H9 (cell line): ENCODE measurements at regions not wholly inside any gene's neighbourhood (a gene's known extent, or its start where the extent isn't known, plus 50 kb on each side); places are given as distances from the start of the nearest gene placed in this dataset.

ENCODE experiments used
- DNase-seq: peaks from one replicate; pipeline ENCODE4 v3.0.0-alpha.2; 2017
- H2AFZ ChIP-seq: one replicate; pipeline ENCODE4 v1.6.1; 2013; ENCODE audit warnings: mild to moderate bottlenecking, low read length, control low read depth, moderate library complexity
- H2AK5ac ChIP-seq: 2 replicates; pipeline ENCODE4 v1.6.1; 2013; ENCODE audit warnings: low read length, control low read depth, mixed read lengths; ENCODE audit not compliant: insufficient read length
- H2BK120ac ChIP-seq: one replicate; pipeline ENCODE4 v1.6.1; 2013; ENCODE audit warnings: low read depth, mild to moderate bottlenecking, low read length, control low read depth, inconsistent platforms; ENCODE audit not compliant: poor library complexity, severe bottlenecking
- H2BK12ac ChIP-seq: 2 replicates; pipeline ENCODE4 v1.6.1; 2013; ENCODE audit warnings: low read length, control low read depth, mixed read lengths, low read depth; ENCODE audit not compliant: insufficient read length
- H2BK15ac ChIP-seq: 2 replicates; pipeline ENCODE4 v1.6.1; 2013; ENCODE audit warnings: low read depth, low read length, control low read depth
- H2BK20ac ChIP-seq: one replicate; pipeline ENCODE4 v1.6.1; 2013; ENCODE audit warnings: low read depth, mild to moderate bottlenecking, low read length, control low read depth, inconsistent platforms; ENCODE audit not compliant: poor library complexity, severe bottlenecking
- H2BK5ac ChIP-seq: 2 replicates; pipeline ENCODE4 v1.6.1; 2013; ENCODE audit warnings: low read length, control low read depth, mixed read lengths; ENCODE audit not compliant: insufficient read length
- H3K14ac ChIP-seq: 2 replicates; pipeline ENCODE4 v1.6.1; 2013; ENCODE audit warnings: low read length, control low read depth; ENCODE audit not compliant: insufficient read depth
- H3K18ac ChIP-seq: 2 replicates; pipeline ENCODE4 v1.6.1; 2013; ENCODE audit warnings: low read depth, mild to moderate bottlenecking, mixed read lengths, low read length, control low read depth; ENCODE audit not compliant: insufficient read length
- H3K23ac ChIP-seq: 2 replicates; pipeline ENCODE4 v1.6.1; 2013; ENCODE audit warnings: low read length, control low read depth, mixed read lengths, low read depth; ENCODE audit not compliant: insufficient read length
- H3K23me2 ChIP-seq: 2 replicates; pipeline ENCODE4 v1.6.1; 2013; ENCODE audit warnings: low read depth, mild to moderate bottlenecking, mixed read lengths, low read length, control low read depth; ENCODE audit not compliant: insufficient read length, poor library complexity, severe bottlenecking
- H3K27ac ChIP-seq: 2 replicates; pipeline ENCODE4 v1.5.1; 2013; ENCODE audit warnings: low read length, control low read depth, mixed read lengths, low read depth; ENCODE audit not compliant: insufficient read length
- H3K27me3 ChIP-seq: 2 replicates; pipeline ENCODE4 v1.6.1; 2013; ENCODE audit warnings: low read length, control low read depth, inconsistent platforms; ENCODE audit not compliant: insufficient read depth
- H3K4ac ChIP-seq: 2 replicates; pipeline ENCODE4 v1.6.1; 2013; ENCODE audit warnings: low read depth, mild to moderate bottlenecking, control low read depth, inconsistent platforms, low read length, moderate library complexity
- H3K4me1 ChIP-seq: 2 replicates; pipeline ENCODE4 v1.6.1; 2013; ENCODE audit warnings: low read length, control low read depth, inconsistent platforms; ENCODE audit not compliant: insufficient read depth
- H3K4me2 ChIP-seq: 2 replicates; pipeline ENCODE4 v1.6.1; 2013; ENCODE audit warnings: low read length, control low read depth, mixed read lengths; ENCODE audit not compliant: insufficient read length, insufficient read depth
- H3K56ac ChIP-seq: 2 replicates; pipeline ENCODE4 v1.6.1; 2013; ENCODE audit warnings: low read depth, mild to moderate bottlenecking, mixed read lengths, low read length, control low read depth; ENCODE audit not compliant: insufficient read length
- H3K79me1 ChIP-seq: 2 replicates; pipeline ENCODE4 v1.6.1; 2013; ENCODE audit warnings: low read depth, mild to moderate bottlenecking, moderate library complexity, low read length, control low read depth, inconsistent platforms; ENCODE audit not compliant: insufficient read depth, poor library complexity, severe bottlenecking
- H3K79me2 ChIP-seq: 2 replicates; pipeline ENCODE4 v1.6.1; 2013; ENCODE audit warnings: low read length, control low read depth, inconsistent platforms; ENCODE audit not compliant: insufficient read depth
- H3K9ac ChIP-seq: 2 replicates; pipeline ENCODE4 v1.6.1; 2013; ENCODE audit warnings: low read length, control low read depth, mixed read lengths; ENCODE audit not compliant: insufficient read length; ENCODE audit errors: extremely low read depth
- H3K9me3 ChIP-seq: one replicate; pipeline ENCODE4 v1.6.1; 2013; ENCODE audit warnings: low read depth, low read length, inconsistent platforms; ENCODE audit not compliant: control insufficient read depth
- H3T11ph ChIP-seq: one replicate; pipeline ENCODE4 v1.6.1; 2013; ENCODE audit warnings: mild to moderate bottlenecking, low read length, control low read depth, inconsistent platforms
- H4K20me1 ChIP-seq: one replicate; pipeline ENCODE4 v1.6.1; 2013; ENCODE audit not compliant: control insufficient read depth, insufficient read length, insufficient read depth
- H4K5ac ChIP-seq: 2 replicates; pipeline ENCODE4 v1.6.1; 2013; ENCODE audit warnings: low read depth, mild to moderate bottlenecking, mixed read lengths, low read length, control low read depth; ENCODE audit not compliant: insufficient read length
- H4K8ac ChIP-seq: replicated peaks from 2 replicates; pipeline ENCODE4 v1.6.1; 2013; ENCODE audit warnings: low read length, control low read depth, mixed read lengths, low read depth; ENCODE audit not compliant: insufficient read length
- H4K91ac ChIP-seq: 2 replicates; pipeline ENCODE4 v1.6.1; 2013; ENCODE audit warnings: low read depth, mild to moderate bottlenecking, moderate library complexity, mixed read lengths, low read length, control low read depth; ENCODE audit not compliant: insufficient read length
- H3K27ac Mint-ChIP-seq, 3 experiments: 2 replicates in 2 of 3; 3 replicates in 1 of 3; pipeline ENCODE4 v1.8.0; 2020 to 2021; ENCODE audit warnings: mixed read lengths in 3 of 3, mild to moderate bottlenecking in 1 of 3, moderate library complexity in 1 of 3
- H3K27me3 Mint-ChIP-seq: 2 replicates; pipeline ENCODE4 v1.8.0; 2021; ENCODE audit warnings: low read depth, mild to moderate bottlenecking, moderate library complexity, mixed read lengths
- H3K36me3 Mint-ChIP-seq, 3 experiments: 2 replicates in 2 of 3; 3 replicates in 1 of 3; pipeline ENCODE4 v1.8.0; 2020 to 2021; ENCODE audit warnings: low read depth in 3 of 3, mixed read lengths in 3 of 3; ENCODE audit not compliant: insufficient read depth in 1 of 3
- H3K4me1 Mint-ChIP-seq, 2 experiments: 2 replicates each; pipeline ENCODE4 v1.8.0; 2020; ENCODE audit warnings: mixed read lengths in 2 of 2
- H3K4me3 Mint-ChIP-seq, 2 experiments: 2 replicates in 1 of 2; 3 replicates in 1 of 2; pipeline ENCODE4 v1.8.0; 2020 to 2021; ENCODE audit warnings: mild to moderate bottlenecking in 2 of 2, mixed read lengths in 2 of 2, moderate library complexity in 1 of 2
- H3K9me3 Mint-ChIP-seq, 2 experiments: 2 replicates in 1 of 2; 3 replicates in 1 of 2; pipeline ENCODE4 v1.8.0; 2020; ENCODE audit warnings: mild to moderate bottlenecking in 2 of 2, mixed read lengths in 2 of 2, moderate library complexity in 1 of 2
- WGBS: extraction: QIAGEN DNeasy Blood & Tissue Kit; methylation state at CpG from one replicate; pipeline ENCODE4 v1.1.7; 2013; ENCODE audit warnings: missing lambda C conversion rate, low lambda C conversion rate, mixed read lengths; ENCODE audit not compliant: insufficient read length; ENCODE audit errors: extremely low coverage; 5-methylcytosine and 5-hydroxymethylcytosine counted together
- TF ChIP-seq, protein P1 (sequence below): fragments of 200-600 bp; sonication (generic); conservative IDR thresholded peaks from 3 replicates; pipeline ENCODE4 v1.8.0; 2021; ENCODE audit warnings: antibody characterized with exemption, mild to moderate bottlenecking

DNA sequence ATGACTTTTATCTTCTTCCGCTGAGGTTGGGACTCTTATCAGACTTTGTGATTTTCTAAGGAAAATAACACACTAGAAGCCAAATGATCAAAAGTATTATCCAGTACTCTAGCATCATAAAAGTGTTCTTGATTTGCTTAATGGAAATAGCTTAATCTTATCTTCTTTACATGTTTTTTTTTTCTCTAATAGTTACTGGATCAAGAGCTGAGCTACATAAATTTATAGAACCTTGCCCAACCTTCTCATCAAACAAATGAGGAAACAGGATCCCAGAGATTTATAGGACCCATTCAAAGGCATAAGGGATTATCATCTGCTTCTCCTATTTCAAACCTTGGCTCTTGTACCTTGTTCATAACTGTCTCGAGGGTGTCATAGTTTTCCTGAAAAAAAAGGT lies 68.3 kb upstream of the WDR17 start:
- Mint-ChIP-seq H3K9me3 (no peaks in the 10 kb centered on the region), H3K27ac (no peak overlapping the region), H3K4me1 (peaks cover 33 to 37% of the 10 kb centered on the region in 2 experiments), H3K4me3 (no peak overlapping the region), H3K36me3 (no peaks in the 10 kb centered on the region), H3K27me3 (peaks cover 20% of the 10 kb centered on the region)
- TF ChIP-seq, protein P1, sequence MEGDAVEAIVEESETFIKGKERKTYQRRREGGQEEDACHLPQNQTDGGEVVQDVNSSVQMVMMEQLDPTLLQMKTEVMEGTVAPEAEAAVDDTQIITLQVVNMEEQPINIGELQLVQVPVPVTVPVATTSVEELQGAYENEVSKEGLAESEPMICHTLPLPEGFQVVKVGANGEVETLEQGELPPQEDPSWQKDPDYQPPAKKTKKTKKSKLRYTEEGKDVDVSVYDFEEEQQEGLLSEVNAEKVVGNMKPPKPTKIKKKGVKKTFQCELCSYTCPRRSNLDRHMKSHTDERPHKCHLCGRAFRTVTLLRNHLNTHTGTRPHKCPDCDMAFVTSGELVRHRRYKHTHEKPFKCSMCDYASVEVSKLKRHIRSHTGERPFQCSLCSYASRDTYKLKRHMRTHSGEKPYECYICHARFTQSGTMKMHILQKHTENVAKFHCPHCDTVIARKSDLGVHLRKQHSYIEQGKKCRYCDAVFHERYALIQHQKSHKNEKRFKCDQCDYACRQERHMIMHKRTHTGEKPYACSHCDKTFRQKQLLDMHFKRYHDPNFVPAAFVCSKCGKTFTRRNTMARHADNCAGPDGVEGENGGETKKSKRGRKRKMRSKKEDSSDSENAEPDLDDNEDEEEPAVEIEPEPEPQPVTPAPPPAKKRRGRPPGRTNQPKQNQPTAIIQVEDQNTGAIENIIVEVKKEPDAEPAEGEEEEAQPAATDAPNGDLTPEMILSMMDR = no peak
- H2BK20ac ChIP-seq = no peak overlapping the region
- H4K5ac ChIP-seq = no peak overlapping the region
- H3T11ph ChIP-seq = no peak overlapping the region
- H3K79me2 ChIP-seq = no peaks in the 10 kb centered on the region
- H3K4ac ChIP-seq = no peak overlapping the region
- H4K8ac ChIP-seq = no peak overlapping the region
- H3K18ac ChIP-seq = no peak overlapping the region
- no peak overlapping the region for H2BK15ac ChIP-seq
- no peaks in the 10 kb centered on the region for H3K27me3 ChIP-seq
- no peak overlapping the region for H3K23ac ChIP-seq
- H2BK5ac ChIP-seq = no peak overlapping the region
- peaks cover 12% of the 10 kb centered on the region for H3K23me2 ChIP-seq
- H3K79me1 ChIP-seq = no peaks in the 10 kb centered on the region
- WGBS = no CpG with 5 or more reads among the region's 2 CpGs
- no peak overlapping the region for H2BK120ac ChIP-seq
- no peak overlapping the region for H2AFZ ChIP-seq
- H3K27ac ChIP-seq = no peak overlapping the region
- no peak overlapping the region for H3K14ac ChIP-seq
- DNase-seq = no peak
- no peak overlapping the region for H2BK12ac ChIP-seq
- H3K4me1 ChIP-seq = peaks cover 2% of the 10 kb centered on the region; the same call in 1 of the 2 replicates
- H2AK5ac ChIP-seq = no peak overlapping the region
- H3K9ac ChIP-seq = no peak overlapping the region
- H3K9me3 ChIP-seq = no peaks in the 10 kb centered on the region
- no peak overlapping the region for H4K91ac ChIP-seq
- H3K4me2 ChIP-seq = no peak overlapping the region
- H3K56ac ChIP-seq = no peak overlapping the region
- no peaks in the 10 kb centered on the region for H4K20me1 ChIP-seq
